Tibial nerve (tissue), 4 donors: ENCODE measurements at regions not wholly inside any gene's neighbourhood (a gene's known extent, or its start where the extent isn't known, plus 50 kb on each side); places are given as distances from the start of the nearest gene placed in this dataset.

Experiments
- CTCF ChIP-seq, 5 experiments: fragments of 200-600 bp in 3 of 5; fragments of 450-650 bp in 2 of 5; sonication (generic) in 3 of 5; IDR thresholded peaks; one replicate each; pipeline ENCODE4 v1.5.1; 2016 to 2019; ENCODE audit warnings: antibody characterized with exemption in 5 of 5, mild to moderate bottlenecking in 3 of 5, moderate library complexity in 2 of 5
- EP300 ChIP-seq, 2 donors: sonication (generic); formaldehyde crosslinking; IDR thresholded peaks; one replicate each; pipeline ENCODE4 v1.6.1; 2017; ENCODE audit warnings: antibody characterized with exemption in 2 of 2, mild to moderate bottlenecking in 1 of 2
- POLR2A ChIP-seq, 2 donors: fragments of 450-650 bp; IDR thresholded peaks; one replicate each; pipeline ENCODE4 v1.6.1; 2017; ENCODE audit warnings: antibody characterized with exemption in 2 of 2, mild to moderate bottlenecking in 2 of 2, moderate library complexity in 2 of 2

GRCh38 chr15:53171571-53171970 is 381.4 kb upstream of the ONECUT1 start:
- TF ChIP-seq EP300 (IDR thresholded peaks at IDR 0.05), result no peak
- no peak for TF ChIP-seq CTCF (IDR thresholded peaks at IDR 0.05)
- no peak for TF ChIP-seq POLR2A (IDR thresholded peaks at IDR 0.05)
